GM19025 (cell line): ENCODE measurements at regions not wholly inside any gene's neighbourhood (a gene's known extent, or its start where the extent isn't known, plus 50 kb on each side); places are given as distances from the start of the nearest gene placed in this dataset.

Source experiments
- ATAC-seq: cut with Tn5 transposase; IDR thresholded peaks from one replicate; pipeline ENCODE4 v1.9.1; 2021; ENCODE audit warnings: mild to moderate bottlenecking, low read depth, moderate library complexity; ENCODE audit not compliant: unreplicated experiment

DNA sequence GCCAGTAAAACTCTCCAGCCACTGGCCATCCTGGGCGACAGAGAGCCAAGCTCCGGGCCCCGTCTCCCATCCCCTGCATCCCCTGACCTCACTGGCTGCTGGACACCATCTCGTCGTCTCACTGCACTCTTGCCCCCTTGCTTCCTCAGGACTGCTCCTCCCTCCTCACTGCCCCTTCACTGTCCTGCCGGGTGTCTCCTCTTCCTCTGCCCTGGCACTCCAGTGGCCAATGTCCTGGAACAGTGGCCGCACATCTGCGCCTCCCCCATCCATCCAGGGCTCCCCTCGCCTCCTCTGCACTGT, 800.4 kb downstream of the BRD1 start:
- no peak for ATAC-seq

DNA sequence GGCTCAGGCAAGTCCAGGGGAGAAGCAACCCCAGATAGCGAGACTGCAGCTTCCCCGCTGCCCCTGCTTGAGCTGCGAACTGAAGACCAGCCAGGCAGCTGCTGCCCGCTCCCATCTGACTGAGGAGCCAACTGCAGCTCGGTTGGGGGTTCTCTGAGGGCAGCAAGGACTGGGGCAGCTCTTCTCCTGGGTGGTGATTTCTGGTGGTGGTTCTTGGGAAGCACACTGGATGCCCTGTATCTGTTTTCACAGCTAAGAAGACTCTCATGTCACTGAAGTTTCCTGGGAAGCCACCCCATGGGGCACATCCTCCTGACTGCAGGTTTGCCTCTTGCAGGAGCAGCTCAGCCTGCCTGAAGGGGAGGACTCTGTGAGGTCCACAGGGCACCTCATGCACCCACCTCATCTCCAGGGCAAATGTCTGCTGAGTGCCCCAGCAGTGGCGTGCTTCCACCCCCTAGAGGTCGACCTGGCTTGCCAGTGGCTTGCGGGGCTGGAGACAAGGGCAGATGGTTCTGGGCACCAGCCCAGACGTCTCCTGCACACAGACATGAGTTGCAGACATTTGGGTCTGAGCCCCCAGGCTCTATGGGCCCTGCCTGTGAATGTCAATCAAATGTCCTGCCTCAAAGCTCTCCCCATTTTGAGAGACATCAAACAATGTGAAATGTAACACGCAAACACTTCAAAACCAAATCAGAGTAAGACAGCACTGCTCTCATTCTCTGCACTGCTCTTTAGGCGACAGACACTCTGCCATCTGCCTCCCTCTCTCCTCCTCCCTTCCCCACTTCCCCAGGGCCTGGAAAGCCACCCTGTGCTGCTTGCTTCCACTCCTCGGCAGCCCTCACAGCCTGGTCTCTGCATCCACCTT, 800.9 kb downstream of the BRD1 start:
- no peak for ATAC-seq

DNA sequence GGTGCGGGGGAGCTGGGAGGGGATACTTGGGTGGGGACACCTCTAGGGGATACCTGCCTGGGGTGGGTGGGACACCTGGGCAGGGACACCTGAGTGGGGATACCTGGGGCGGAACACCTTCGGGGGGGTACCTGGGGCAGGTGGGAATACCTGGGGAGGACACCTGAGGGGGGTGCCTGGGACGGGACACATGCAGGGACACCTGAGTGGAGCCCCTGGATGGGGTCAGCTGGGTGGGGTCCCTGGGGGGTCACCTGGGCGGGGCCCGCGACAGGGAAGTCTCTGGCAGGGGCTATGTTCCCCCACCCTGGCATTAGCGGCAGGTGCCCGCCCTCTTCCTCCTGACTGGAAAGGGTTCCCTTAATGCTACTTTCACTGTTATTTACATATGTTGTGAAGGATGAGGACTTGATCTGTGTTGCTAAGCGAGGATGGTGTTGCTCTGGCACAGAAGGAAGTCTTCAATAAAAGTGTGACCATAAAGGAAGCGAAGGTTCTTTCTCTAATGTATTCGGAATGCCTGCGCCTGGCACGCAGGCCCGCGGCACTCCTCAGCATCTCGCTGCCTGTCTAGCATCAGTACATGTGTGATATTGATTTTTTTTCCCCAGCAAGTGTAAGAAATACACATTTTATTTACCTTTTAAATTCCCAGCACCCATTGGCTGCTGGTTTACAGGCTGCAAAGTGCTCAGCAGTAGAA, 801.7 kb downstream of the BRD1 start:
- no peak for ATAC-seq

DNA sequence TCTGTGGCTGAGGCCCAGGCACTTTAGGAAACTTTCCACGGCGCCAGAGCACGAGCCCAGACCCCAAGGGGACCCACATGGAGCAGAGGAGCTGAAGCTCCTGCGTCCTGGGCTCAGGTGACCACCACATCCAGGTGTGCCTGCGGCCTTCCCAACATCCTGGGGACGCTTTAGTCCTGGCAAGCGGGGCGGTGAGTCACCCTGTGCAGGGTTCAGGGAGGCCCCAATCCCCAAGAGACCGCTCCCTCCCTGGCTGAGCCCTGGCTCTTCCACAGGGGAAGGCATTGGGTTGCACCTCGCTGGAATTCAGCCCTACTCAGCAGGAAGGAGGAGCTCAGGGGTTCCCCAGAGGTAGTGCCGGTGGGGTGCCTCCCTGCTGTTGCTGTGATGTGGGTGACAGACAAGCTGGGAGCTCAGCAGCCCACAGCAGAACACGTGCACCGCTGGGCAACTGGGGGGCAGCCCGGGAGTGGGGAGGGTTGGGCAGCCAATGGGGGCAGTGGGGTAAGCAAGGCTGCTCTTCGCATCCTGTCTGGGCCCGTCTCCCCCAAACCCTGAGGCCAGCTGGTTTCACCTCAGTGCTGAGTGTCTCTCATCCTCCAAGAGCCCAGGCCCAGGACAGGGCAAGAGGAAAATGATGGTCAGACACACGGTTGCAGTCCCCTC, 802.8 kb downstream of the BRD1 start:
- no peak for ATAC-seq

DNA sequence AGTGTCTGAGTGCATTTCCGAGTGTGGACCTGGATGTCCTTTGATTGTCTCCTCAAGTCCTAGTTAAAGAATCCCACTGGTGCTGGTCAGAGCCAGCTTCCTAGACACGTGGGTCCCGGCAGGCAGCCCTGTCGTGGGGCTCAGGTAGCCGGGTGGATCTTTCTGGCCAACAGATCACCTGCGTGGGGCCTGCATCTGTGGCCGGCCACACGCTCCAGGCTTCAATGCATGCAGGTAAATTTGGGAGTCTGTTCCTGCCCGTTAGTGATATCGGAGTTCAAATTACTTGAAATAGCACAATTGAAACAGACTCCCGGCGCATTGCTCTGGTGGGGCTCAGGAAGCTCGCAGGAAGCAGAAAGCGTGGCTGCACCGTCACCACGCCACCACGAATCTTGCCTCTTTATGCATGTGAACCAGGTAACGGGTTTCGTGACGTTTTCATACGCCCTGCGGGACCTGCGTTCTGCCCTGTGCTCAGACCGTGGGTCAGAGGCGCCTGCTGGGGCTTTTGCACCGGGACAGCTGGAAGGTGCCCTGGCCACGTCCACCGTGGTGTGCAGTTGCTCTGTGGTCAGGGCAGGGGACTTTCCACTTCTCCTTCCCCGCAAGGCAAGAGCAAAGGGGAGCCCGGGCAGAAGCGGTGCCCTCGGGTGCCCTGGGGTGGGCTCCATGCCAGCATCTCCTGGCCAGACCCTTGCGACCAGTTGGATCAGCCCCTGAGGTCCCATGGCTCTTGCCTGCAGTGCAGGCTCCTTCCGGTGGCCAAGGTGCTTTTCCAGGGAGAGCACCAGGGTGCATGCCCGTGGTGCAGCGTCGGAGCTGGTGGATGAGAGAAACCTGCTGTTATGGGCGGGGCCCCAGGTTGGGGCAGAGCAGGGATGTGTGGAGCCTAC, 803.5 kb downstream of the BRD1 start:
- ATAC-seq: no peak

DNA sequence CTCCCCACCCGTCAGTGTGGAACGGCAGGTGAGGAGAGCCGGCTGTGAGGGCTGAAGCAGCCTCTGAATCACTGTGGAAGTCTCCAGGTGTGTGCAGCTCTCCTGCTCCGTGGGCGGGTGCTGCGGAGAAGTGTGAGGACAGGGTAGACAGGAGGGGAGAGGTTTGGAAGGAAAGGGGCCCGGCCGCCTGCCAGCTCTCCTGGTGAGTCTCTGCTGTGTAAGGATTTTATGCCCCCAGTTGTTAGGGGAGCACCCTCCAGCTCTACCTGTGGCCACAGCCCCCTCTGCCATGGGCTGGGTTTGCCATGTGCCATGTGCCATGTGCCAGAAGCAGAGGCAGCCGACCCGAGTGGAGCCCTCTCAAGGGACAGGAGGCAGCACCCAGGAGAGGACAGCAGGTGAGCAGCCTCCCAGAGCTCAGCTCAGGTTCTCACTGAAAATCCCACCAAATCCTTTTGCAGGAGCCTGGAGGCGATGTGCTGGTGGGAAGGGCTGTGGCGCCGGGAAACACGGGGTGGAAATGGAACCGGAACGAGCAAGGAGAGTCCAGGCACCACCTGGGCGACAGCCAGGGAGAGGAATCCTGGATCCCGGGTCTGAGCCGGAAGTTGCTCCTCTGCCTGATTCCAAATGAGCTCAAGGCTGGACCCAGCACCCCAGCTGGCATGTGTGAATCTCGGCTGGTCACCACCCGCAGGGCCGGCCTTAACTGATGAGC, 804.4 kb downstream of the BRD1 start:
- no peak for ATAC-seq

DNA sequence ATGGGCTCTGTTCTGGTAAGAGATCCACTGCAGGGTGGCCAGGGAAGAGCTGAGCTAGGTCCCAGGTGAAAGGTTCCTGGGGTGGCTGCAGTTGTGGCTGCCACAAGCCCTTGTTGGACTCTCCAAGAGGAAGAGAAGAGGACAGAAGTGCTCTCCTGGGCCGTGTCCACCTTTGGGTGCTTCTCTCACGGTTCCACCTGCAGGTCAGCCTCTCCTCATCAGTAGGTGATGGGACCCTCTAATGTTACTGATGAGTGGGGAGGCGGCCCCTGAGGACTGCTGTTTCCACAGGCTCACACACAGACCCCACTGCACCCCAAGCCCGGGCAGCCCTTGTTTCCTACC, 804.9 kb downstream of the BRD1 start:
- no peak for ATAC-seq

DNA sequence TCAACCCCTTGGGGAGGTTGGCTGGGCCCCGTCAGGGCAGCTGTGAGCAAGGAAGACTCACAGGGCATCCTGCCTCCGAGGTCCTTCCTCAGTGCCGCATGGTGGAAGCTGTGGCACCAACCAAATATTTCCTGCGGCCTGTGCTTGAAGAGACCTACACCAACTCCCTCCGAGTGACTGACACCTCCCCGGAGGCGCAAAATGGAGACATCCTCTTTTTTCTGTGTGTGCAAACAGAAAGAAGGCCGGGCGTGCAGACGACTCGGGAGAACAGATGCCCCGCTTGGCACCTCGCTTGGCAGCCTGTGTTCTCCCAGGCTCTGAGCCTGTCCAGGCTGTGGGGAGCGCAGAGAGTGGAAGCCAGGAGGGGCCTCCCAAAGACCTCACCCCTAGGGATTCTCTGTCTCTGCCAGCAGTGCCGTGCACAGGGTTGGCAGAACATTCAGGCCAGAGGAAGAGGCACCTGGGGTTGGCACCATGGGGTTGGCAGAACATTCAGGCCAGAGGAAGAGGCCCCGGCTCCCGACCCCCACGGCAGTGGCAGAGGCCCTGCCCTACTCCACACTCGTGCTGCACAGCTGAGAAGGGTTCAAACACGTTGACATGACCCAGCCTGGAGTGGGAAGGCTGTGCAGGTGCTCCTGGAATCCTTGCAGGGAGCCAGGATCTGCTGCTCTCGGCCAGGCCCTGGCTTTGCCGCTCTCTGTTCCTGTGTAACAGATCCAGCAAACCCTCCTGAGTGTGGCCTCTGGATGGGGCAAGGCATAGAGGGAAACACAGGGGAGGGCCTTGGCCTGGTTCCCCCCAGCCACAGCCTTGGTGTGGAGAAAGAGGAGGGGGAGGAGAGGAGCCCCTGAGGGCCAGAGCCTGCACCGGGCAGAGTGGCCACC, 805.5 kb downstream of the BRD1 start:
- ATAC-seq: no peak

DNA sequence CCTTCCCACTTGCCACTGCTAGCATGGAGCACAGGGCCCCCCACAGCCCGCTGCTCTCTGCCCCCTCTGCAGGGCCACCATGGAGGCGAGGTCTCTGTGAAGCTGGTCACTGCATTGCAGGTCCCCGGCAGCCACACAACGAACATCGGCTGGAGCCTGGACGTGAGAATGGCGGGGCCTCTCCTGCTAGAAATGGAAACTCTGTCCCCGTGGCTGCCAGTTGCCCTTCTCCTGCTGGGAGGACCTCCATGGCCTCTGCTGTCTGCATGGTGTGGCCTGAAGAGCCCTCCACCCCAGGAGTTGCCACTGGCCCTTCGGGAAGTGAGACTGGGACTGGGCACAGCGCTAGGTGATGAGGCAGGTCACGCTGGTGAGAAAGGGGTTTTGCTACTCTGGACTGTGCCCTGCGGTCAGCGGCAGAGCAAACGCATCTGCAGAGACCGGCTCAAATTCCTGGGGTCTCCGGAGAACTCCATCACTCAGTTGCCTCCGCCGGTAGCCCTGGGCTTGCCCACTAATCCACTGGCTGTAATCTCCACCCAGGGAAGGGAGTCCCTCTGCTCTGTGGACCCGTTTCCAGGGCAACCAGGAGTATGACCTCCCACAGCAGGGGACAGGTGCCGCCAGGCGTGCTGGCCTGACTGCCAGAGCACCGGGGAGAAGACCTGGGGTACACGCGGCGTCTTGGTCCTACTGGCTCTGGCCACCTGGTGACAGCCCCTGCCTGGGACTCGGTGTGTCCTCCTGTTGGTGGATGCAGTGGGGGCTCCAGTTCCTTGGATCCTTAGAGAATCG, 806.3 kb downstream of the BRD1 start:
- no peak for ATAC-seq

DNA sequence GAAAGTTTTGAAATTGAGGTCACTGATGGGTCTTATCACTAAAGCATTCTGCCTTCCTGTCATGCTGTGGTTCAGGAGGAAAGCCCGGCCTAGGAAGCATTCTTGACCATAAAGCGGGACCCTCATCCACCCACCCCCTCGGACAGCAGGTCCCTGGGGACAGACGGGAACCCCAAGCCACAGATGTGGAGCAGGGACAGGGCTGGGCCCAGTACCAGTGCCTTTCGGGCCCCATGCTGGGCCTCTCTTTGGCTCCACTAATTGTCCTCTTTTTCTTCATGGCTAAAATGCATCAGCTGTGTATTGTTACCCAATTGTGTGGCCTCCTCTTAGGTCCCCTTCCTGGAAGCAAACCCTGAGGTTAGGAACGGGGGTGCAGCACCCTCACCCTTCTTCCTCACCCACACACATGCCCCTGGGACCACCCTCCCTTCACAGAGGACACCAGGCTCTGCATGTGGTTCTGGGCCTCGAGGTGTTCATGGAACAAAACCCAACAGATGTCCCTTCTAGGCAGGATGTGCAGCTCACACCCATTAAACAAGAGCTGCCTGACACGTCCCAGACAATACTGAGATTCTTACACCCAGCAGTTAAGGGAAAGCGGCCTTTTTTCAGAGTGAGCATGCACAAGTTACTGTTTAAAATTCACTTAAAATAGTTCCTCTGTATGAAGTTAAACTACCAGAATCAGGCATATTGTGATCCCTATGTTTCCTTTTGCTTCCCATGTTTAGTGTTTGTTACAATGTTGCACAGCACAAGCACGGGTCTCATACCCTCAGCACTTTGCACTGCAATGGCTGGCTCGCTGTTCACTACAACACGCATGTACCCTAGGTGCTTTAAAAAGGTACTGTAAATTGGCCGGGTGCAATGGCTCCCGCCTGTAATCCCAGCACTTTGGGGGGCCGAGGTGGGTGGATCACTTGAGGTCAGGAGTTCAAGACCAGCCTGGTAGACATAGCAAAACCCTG, 807.6 kb downstream of the BRD1 start:
- ATAC-seq: no peak

DNA sequence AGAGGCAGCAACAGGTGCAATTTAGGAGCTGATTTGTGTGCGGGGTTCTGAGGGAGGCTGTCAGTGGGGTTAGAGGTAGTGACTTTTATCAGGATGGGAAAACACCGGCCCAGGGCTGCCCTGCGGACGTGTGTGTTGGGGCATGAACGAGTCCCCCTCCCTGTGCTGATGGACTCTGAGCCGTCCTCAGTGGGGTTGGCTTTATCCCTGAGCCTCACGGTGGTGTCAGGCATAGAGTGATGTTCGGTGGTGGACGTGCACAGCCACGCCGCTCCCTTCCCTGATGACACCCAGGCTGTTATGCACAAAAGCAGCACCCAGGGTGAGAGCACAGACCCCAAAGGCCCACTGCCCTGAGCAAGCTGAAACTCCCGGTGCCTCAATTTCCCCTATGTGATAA, 809.1 kb downstream of the BRD1 start:
- no peak for ATAC-seq

DNA sequence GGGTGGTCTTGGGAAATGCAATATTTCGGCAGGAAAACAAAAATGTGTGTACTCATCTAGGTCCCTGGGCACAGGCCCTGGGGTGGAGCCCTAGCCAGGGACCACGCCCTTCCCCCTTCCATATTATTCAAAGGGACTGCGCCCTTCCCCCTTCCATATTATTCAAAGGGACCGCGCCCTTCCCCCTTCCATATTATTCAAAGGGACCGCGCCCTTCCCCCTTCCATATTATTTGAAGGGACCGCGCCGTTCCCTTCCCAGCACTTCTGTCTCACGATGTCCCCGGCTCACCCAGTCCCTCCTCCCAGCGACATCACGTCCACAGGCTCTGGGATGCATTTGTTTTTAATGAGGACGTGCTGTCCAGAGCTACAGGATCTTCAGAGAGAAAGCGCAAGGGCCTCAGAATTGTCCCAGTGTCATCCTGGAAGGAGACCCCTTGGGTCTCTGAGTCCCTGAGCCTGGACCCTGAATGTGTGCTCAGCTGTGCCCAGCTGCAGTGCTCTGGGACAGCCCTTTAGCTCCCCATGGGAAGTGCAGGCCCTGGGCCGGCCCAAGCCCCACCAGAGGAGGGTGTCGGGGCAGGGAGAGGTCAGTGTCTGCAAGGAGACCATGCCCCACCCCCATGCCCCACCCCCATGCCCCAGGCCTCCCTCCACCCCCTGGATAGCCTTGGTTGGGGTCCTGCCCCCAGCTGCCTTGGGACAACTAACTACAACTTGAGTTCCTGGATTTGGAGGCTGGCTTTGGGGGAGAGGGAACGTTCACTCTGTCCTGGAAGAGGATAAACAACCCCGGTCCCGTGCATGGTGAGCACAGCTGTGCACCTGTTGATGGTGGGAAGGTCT, 810.0 kb downstream of the BRD1 start:
- ATAC-seq: no peak

DNA sequence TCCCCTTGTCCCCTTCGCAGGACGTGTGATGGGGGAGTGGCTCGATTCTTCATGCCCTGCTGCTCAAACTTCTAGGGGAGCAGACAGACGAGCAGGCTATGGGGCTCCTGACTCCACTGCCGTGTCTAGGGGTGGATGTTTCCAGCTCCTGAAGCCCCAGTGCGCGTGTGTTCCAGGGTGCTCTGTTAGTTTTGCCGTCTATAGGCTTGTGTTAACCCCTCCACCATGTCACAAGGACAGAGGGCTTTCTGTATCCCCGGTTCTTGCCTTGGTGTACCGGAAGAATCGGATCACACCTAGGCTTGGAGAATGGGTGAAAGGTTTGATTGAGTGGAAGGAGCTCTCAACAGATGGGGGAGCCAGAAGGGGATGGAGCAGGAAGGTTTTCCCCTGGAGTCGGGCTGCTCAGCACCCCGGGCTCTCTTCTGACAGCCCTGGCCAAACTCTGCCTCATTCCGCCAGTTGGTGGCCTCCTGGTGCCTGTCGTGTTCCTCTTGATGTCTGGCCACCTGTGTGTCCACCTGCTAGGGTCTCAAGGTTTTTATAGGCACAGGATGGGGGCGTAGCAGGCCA, 810.7 kb downstream of the BRD1 start:
- no peak for ATAC-seq

DNA sequence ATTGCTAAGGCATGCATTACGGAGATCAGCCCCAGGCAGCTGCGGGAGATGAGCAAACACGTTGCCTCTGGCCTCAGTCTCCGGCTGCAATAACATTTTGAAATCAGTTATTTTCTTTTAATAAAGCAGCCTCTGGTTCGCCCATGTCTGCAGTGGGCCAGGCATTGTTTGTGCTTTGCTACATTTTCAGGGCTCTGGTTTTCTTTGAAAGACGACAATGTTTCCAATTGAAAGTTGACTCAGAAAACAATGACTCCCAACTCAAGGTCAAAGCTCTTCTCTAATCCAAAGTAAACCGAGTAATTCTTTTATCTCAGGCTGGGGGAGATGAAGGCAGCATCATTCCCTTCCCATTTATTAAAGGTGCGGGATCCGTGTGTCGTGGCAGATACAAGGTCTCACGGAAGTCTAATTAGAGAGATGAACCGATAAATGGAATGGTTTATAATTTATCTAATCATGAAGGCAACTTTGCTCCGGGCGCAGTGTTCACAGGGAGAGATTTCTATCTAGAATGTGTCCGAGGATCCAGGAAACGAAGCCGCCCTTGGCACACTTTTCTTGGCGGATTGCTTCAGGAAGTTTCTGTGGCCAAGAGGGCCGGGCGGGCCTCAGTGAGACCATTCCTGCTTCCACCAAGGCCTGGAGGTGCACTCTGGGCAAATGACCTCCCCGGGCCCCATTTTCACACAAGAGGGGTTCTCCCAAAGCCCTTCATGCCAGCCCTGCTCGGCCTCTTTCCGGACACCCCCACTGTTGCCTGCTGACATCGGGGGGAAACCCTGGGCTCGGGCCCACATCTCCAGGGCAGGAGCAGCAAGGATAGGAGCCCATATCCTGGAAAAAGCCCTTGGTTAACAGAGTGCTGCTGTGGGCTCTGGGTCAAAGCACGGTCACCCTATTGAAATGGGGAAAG, 811.4 kb downstream of the BRD1 start:
- no peak for ATAC-seq

DNA sequence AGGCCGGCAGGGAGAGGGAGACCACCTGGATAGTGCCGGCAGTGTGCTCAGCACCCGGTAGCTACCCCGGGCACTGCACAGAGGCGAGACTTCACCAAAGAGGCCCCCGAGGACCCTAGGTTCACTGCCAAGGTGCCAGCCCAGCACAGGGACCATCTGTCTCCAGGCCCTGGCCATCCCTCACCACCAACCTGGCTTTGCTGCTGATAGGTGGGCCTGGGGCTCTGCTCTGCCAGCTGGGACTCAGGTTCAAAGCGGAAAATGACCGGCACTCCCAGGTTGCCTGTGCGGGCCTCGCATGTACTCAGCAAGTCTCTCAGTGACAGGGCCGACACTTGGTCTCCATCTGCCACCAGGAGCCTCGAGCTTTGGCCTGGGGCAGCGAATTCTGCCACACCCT, 812.2 kb downstream of the BRD1 start:
- no peak for ATAC-seq
